ENCODE measurements at regions not wholly inside any gene's neighbourhood (a gene's known extent, or its start where the extent isn't known, plus 50 kb on each side); places are given as distances from the start of the nearest gene placed in this dataset.

DNA sequence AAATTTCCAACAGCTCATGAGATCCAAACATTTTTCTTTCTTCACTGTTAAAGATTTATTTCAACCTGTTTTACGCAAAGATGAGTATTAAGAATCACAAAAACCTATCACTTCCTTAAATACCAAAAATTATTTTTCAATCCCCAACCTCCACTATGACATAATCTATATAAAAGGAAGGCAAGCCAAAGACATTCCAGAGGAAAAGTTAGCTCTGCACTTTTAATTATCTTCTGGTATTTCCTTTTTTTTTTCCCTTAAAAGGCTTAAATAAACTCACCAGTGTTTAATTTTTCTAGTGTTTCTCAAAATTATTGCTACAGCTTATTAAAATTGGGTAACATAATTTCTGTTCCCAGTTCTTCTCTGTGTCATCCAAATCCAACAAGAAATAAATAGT, 75.9 kb downstream of the BMP4 start (continued):
- TF ChIP-seq CHD1 (IDR thresholded peaks at IDR 0.05; ENCODE audit: low read depth, low read length): no peak
- no peak for TF ChIP-seq POU5F1 (IDR thresholded peaks at IDR 0.05; ENCODE audit: low read depth, low read length)
- no peak for TF ChIP-seq CBX5 (IDR thresholded peaks at IDR 0.05; ENCODE audit: low read depth, low read length)
- no peak for TF ChIP-seq RFX5 (IDR thresholded peaks at IDR 0.05; ENCODE audit: borderline replicate concordance, low read depth, low read length)
- TF ChIP-seq, protein P1, sequence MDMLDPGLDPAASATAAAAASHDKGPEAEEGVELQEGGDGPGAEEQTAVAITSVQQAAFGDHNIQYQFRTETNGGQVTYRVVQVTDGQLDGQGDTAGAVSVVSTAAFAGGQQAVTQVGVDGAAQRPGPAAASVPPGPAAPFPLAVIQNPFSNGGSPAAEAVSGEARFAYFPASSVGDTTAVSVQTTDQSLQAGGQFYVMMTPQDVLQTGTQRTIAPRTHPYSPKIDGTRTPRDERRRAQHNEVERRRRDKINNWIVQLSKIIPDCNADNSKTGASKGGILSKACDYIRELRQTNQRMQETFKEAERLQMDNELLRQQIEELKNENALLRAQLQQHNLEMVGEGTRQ (IDR thresholded peaks at IDR 0.05; ENCODE audit: low read length): no peak

Measured in H1 (cell line).